NB4 (cell line): ENCODE measurements at regions not wholly inside any gene's neighbourhood (a gene's known extent, or its start where the extent isn't known, plus 50 kb on each side); places are given as distances from the start of the nearest gene placed in this dataset.
"Not testable (repeated sequence)": the region's sequence is repeated elsewhere in the genome, so short reads cannot be mapped to it uniquely, and the experiment has no call there.

Source experiments
- DNase-seq: peaks from one replicate; pipeline ENCODE4 v3.0.0; 2010; ENCODE audit warnings: low read depth
- H3K4me3 ChIP-seq: one replicate; pipeline ENCODE4 v1.5.1; 2011; ENCODE audit warnings: mild to moderate bottlenecking, low read depth, low read length, moderate library complexity
- MAX ChIP-seq: IDR thresholded peaks from 2 replicates; pipeline ENCODE4 v1.6.1; 2011; ENCODE audit warnings: low read depth, low read length
- MYC ChIP-seq: IDR thresholded peaks from 2 replicates; pipeline ENCODE4 v1.6.1; 2011; ENCODE audit warnings: low read depth, low read length
- POLR2A ChIP-seq: IDR thresholded peaks from 2 replicates; pipeline ENCODE4 v1.6.1; 2011; ENCODE audit warnings: mild to moderate bottlenecking; ENCODE audit not compliant: insufficient read length; ENCODE audit errors: extremely low read depth
- TF ChIP-seq, protein P1 (sequence below): IDR thresholded peaks from one replicate; pipeline ENCODE4 v1.5.1; 2012; ENCODE audit warnings: low read depth, low read length

DNA sequence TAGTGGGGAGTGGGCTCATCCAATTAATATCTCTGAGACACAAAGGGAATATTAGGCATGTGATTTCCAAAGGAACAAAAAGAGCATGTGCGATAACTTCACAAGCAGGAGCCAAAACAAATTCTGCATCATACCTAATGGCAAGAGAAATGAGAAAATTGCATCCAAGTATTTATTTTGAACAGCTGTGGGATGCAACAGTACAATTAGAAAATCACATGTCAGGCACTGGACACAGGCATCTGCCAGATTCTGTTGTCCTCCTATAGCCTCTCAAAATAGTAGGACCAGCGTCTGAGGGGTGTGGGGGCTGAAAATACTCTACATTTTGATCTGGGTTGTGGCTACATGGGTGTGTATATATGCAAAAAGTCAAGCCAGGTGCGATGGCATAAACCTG is 66.3 kb downstream of the EDN1 start:
- no peak for TF ChIP-seq POLR2A
- no peak for TF ChIP-seq MYC
- TF ChIP-seq, protein P1, sequence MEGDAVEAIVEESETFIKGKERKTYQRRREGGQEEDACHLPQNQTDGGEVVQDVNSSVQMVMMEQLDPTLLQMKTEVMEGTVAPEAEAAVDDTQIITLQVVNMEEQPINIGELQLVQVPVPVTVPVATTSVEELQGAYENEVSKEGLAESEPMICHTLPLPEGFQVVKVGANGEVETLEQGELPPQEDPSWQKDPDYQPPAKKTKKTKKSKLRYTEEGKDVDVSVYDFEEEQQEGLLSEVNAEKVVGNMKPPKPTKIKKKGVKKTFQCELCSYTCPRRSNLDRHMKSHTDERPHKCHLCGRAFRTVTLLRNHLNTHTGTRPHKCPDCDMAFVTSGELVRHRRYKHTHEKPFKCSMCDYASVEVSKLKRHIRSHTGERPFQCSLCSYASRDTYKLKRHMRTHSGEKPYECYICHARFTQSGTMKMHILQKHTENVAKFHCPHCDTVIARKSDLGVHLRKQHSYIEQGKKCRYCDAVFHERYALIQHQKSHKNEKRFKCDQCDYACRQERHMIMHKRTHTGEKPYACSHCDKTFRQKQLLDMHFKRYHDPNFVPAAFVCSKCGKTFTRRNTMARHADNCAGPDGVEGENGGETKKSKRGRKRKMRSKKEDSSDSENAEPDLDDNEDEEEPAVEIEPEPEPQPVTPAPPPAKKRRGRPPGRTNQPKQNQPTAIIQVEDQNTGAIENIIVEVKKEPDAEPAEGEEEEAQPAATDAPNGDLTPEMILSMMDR: no peak
- no peak for TF ChIP-seq MAX
- no peak overlapping the region for H3K4me3 ChIP-seq
- no peak for DNase-seq

DNA sequence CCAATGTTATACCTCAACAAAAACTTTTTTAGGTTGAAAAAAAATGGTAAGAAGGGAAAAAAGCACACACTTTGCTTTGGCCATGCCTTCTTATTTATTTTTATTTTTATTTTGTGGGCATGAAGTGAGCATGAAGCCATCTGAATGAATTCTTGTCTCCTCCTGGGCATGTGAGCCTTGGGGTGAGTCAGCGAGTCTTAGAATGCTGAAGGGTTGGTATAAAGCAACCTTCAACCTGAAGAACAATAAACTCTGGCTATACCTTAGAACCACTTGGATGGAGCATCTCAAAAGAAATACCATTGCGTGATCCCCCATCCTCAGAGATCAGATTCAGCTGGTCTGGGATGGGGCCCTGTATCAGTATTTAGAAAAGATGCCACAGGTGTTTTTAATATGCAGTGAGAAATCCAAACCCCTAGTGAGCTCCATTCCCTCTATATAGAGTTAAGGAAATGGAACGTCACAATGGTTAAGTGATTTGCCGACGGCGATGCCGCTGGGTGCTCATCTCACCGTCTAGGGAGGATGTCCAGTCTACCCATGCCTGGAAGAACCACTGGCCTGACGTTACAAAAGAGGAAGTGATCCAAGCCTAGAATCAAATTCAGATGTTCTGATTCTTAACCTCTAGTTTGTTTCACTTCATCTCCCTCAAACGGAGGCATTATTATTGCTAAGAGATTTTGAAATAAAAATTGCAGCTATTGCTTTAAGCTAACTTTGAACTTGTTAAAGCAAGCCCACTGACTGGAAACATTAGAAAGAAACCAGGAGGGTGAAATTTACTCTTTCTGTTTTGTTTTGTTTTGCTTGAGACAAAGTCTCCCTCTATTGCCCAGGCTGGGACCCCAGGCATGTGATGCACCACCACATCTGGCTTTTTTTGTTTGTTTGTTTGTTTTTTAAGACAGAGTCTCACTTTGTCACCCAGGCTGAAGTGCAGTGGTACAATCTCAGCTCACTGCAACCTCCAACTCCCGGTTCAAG is 67.1 kb downstream of the EDN1 start:
- TF ChIP-seq POLR2A (no peak), MYC (no peak), MAX (no peak)
- TF ChIP-seq, protein P1: no peak
- H3K4me3 ChIP-seq: no peak overlapping the region
- peak; percentile 17 for DNase-seq

- no peak overlapping the region for H3K4me3 ChIP-seq
- no peak for DNase-seq
- TF ChIP-seq, protein P1: no peak
- no peak for TF ChIP-seq POLR2A
- no peak for TF ChIP-seq MYC
- TF ChIP-seq MAX: no peak
Observed at GRCh38 chr6:12359036-12359435, 68.9 kb downstream of the EDN1 start.

DNA sequence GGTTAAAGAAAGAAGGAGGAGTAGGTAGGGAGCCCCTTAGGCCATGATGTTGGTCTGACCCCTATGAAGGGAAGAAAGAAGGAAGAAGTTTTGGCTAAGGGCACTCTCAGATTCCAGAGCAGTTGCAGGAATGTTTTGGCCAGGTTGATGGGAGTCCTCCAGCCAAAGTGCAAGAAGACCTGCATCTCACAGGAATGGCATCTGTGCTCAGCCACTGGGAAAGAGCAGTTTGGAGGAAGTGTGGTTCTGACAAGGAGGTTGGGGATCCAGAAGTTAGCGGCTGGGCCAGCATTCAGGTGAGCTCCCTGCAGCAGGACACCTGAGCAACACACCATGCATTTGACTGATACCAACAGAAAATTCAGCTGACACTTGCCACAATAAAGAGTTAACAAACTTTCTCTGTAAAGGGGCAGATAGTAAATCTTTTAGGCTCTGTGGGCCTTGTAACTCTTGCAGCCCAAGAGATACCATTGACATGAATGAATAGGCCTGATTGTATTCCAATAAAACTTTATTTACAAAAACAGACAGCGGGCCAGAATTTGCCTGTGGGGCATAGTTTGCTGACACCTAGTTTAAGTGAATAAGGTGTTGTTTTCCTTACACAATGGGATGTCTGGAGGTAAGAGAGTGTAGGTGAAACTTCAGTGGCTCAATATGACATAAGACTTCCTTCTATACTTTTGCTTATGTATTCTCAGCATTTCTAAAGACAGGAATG is 71.0 kb downstream of the EDN1 start:
- no peak for DNase-seq
- no peak overlapping the region for H3K4me3 ChIP-seq
- TF ChIP-seq POLR2A: no peak
- TF ChIP-seq, protein P1: no peak
- no peak for TF ChIP-seq MYC
- no peak for TF ChIP-seq MAX

GRCh38 chr6:12363277-12363650 is 73.1 kb downstream of the EDN1 start:
- not testable (repeated sequence) for DNase-seq, H3K4me3 ChIP-seq

- DNase-seq: peak; percentile 83
- TF ChIP-seq, protein P1: no peak
- TF ChIP-seq POLR2A (no peak), MYC (no peak), MAX (no peak)
- no peak overlapping the region for H3K4me3 ChIP-seq
Observed at GRCh38 chr6:12363651-12364381, 73.7 kb downstream of the EDN1 start.
